ENCODE measurements at regions not wholly inside any gene's neighbourhood (a gene's known extent, or its start where the extent isn't known, plus 50 kb on each side); places are given as distances from the start of the nearest gene placed in this dataset.

GRCh38 chr7:98541101-98541500, 76.0 kb upstream of the NPTX2 start:
- no peak for TF ChIP-seq CTCF (IDR thresholded peaks at IDR 0.05)
- no peak for TF ChIP-seq POLR2A (IDR thresholded peaks at IDR 0.05)
